Right lobe of liver (tissue), 4 donors: ENCODE measurements at regions not wholly inside any gene's neighbourhood (a gene's known extent, or its start where the extent isn't known, plus 50 kb on each side); places are given as distances from the start of the nearest gene placed in this dataset.

Experiments
- POLR2A ChIP-seq: fragments of 450-650 bp; IDR thresholded peaks from one replicate; pipeline ENCODE4 v1.6.1; 2017; ENCODE audit warnings: antibody characterized with exemption, mild to moderate bottlenecking
- TF ChIP-seq, protein P1 (sequence below), 4 donors: fragments of 200-600 bp in 3 of 4; fragments of 450-650 bp in 1 of 4; IDR thresholded peaks; one replicate each; pipeline versions ENCODE4 v1.5.1 to v1.8.0; 2016 to 2022; ENCODE audit warnings: antibody characterized with exemption in 4 of 4, mild to moderate bottlenecking in 2 of 4
- donor health status: DM: no; HTN: no; CAD: no.
- donor health status: DM: no; HTN: no; CAD: no.
- donor health status: DM: no; HTN: yes; CAD: no.

DNA sequence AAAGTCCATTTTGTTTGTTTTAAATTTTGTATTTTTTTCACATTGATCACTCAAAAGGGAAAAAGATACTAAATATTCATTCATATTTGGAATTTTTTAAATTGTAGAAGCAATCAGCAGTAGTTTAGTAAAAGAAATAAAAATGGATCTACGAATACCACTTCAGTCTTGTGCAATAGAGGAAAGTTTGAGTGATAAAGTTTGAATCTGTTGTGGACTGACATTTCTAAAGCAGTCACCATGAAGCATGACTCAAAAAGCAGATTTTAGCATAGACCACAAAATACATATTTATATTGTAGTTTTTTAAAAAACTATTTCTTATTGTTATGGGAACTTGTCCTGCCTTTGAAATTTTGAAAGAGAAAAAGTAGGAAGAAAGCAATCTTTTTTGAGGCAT lies 520.5 kb upstream of the ZEB2 start:
- TF ChIP-seq, protein P1, sequence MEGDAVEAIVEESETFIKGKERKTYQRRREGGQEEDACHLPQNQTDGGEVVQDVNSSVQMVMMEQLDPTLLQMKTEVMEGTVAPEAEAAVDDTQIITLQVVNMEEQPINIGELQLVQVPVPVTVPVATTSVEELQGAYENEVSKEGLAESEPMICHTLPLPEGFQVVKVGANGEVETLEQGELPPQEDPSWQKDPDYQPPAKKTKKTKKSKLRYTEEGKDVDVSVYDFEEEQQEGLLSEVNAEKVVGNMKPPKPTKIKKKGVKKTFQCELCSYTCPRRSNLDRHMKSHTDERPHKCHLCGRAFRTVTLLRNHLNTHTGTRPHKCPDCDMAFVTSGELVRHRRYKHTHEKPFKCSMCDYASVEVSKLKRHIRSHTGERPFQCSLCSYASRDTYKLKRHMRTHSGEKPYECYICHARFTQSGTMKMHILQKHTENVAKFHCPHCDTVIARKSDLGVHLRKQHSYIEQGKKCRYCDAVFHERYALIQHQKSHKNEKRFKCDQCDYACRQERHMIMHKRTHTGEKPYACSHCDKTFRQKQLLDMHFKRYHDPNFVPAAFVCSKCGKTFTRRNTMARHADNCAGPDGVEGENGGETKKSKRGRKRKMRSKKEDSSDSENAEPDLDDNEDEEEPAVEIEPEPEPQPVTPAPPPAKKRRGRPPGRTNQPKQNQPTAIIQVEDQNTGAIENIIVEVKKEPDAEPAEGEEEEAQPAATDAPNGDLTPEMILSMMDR (IDR thresholded peaks at IDR 0.05): no peak
- TF ChIP-seq POLR2A: no peak
